Neutrophil (primary cell): ENCODE measurements at regions not wholly inside any gene's neighbourhood (a gene's known extent, or its start where the extent isn't known, plus 50 kb on each side); places are given as distances from the start of the nearest gene placed in this dataset.

ENCODE experiments used
- H3K27ac ChIP-seq: fragments of 200-600 bp; sonication (generic); 2 replicates; pipeline ENCODE4 v1.5.1; 2016; ENCODE audit warnings: mild to moderate bottlenecking, moderate library complexity
- H3K27me3 ChIP-seq: fragments of 200-600 bp; sonication (generic); 2 replicates; pipeline ENCODE4 v1.6.0; 2016; ENCODE audit warnings: mild to moderate bottlenecking
- H3K36me3 ChIP-seq: fragments of 200-600 bp; sonication (generic); 2 replicates; pipeline ENCODE4 v1.5.1; 2017
- H3K4me1 ChIP-seq, 2 experiments: fragments of 200-600 bp in 1 of 2; sonication (generic) in 1 of 2; 1 replicate in 1 of 2; 2 replicates in 1 of 2; pipeline versions ENCODE4 v1.5.1 to v1.6.1; 2013 to 2016; ENCODE audit warnings: low read depth in 1 of 2, low read length in 1 of 2, mild to moderate bottlenecking in 1 of 2, moderate library complexity in 1 of 2; ENCODE audit not compliant: control insufficient read depth in 1 of 2, insufficient read depth in 1 of 2
- H3K4me3 ChIP-seq, 2 experiments: fragments of 200-600 bp in 1 of 2; sonication (generic) in 1 of 2; 1 replicate in 1 of 2; 2 replicates in 1 of 2; pipeline ENCODE4 v1.5.1; 2013 to 2016; ENCODE audit warnings: low read depth in 1 of 2, low read length in 1 of 2, mild to moderate bottlenecking in 1 of 2, moderate library complexity in 1 of 2
- H3K9me3 ChIP-seq: fragments of 200-600 bp; sonication (generic); 2 replicates; pipeline ENCODE4 v1.5.1; 2016
- TF ChIP-seq, protein P1 (sequence below): fragments of 200-600 bp; sonication (generic); IDR thresholded peaks from 2 replicates; pipeline ENCODE4 v1.5.1; 2016; ENCODE audit warnings: antibody characterized with exemption

- Histone ChIP-seq H3K4me3 (no peak overlapping the region), H3K4me1 (no peaks in the 10 kb centered on the region), H3K9me3 (no peaks in the 10 kb centered on the region), H3K36me3 (no peaks in the 10 kb centered on the region), H3K27ac (no peak overlapping the region), H3K27me3 (no peaks in the 10 kb centered on the region)
- TF ChIP-seq, protein P1, sequence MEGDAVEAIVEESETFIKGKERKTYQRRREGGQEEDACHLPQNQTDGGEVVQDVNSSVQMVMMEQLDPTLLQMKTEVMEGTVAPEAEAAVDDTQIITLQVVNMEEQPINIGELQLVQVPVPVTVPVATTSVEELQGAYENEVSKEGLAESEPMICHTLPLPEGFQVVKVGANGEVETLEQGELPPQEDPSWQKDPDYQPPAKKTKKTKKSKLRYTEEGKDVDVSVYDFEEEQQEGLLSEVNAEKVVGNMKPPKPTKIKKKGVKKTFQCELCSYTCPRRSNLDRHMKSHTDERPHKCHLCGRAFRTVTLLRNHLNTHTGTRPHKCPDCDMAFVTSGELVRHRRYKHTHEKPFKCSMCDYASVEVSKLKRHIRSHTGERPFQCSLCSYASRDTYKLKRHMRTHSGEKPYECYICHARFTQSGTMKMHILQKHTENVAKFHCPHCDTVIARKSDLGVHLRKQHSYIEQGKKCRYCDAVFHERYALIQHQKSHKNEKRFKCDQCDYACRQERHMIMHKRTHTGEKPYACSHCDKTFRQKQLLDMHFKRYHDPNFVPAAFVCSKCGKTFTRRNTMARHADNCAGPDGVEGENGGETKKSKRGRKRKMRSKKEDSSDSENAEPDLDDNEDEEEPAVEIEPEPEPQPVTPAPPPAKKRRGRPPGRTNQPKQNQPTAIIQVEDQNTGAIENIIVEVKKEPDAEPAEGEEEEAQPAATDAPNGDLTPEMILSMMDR = no peak
Measured at GRCh38 chr1:14514739-14515138, 83.7 kb upstream of the KAZN start.

GRCh38 chr1:14516974-14517840, 81.3 kb upstream of the KAZN start:
- no peaks in the 10 kb centered on the region for H3K9me3 ChIP-seq
- H3K4me1 ChIP-seq = no peaks in the 10 kb centered on the region
- no peaks in the 10 kb centered on the region for H3K36me3 ChIP-seq
- no peak overlapping the region for H3K27ac ChIP-seq
- H3K27me3 ChIP-seq = no peaks in the 10 kb centered on the region
- TF ChIP-seq, protein P1 = no peak
- H3K4me3 ChIP-seq = no peak overlapping the region

DNA sequence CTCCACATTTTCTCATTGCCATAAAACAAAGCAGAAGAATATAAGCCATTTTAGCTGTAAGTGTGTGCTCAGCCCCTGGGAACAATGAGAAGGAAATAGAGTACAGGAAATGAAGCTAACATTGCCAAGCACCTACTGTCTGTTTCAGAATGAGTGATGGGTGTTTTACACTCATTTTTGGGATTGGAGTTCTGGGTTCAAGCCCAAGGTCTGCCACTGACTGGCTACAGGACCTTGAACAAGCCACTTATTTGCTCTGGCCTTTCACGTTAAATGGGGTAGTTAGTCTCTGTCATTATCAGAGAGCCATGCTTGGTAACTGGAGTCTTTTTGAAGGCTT, 80.7 kb upstream of the KAZN start:
- H3K9me3 ChIP-seq = no peaks in the 10 kb centered on the region
- no peak overlapping the region for H3K27ac ChIP-seq
- H3K4me1 ChIP-seq = no peaks in the 10 kb centered on the region
- H3K36me3 ChIP-seq = no peaks in the 10 kb centered on the region
- H3K27me3 ChIP-seq = no peaks in the 10 kb centered on the region
- TF ChIP-seq, protein P1 = no peak
- H3K4me3 ChIP-seq = no peak overlapping the region

DNA sequence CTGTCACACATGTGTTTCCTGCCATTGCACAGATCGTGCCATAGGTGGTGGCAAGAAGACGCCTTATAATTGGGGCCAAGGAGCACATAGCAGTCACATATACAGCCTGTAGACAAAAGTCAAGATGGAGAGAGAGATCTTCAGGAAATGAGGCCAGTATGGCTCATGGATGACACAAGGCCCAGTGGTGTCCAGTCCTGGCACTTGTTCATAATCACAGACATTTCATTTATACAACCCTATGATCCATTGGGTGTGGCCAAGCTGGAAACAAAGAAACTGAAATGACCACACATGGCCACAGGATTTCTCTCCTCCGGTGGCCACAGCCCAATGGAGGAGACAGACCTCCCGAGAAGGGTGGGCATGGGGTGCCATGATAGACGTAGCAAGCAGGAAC, 78.5 kb upstream of the KAZN start:
- Histone ChIP-seq H3K27ac (no peak overlapping the region), H3K36me3 (no peaks in the 10 kb centered on the region), H3K4me1 (no peaks in the 10 kb centered on the region), H3K27me3 (no peaks in the 10 kb centered on the region), H3K4me3 (no peak overlapping the region), H3K9me3 (no peaks in the 10 kb centered on the region)
- TF ChIP-seq, protein P1 = no peak

DNA sequence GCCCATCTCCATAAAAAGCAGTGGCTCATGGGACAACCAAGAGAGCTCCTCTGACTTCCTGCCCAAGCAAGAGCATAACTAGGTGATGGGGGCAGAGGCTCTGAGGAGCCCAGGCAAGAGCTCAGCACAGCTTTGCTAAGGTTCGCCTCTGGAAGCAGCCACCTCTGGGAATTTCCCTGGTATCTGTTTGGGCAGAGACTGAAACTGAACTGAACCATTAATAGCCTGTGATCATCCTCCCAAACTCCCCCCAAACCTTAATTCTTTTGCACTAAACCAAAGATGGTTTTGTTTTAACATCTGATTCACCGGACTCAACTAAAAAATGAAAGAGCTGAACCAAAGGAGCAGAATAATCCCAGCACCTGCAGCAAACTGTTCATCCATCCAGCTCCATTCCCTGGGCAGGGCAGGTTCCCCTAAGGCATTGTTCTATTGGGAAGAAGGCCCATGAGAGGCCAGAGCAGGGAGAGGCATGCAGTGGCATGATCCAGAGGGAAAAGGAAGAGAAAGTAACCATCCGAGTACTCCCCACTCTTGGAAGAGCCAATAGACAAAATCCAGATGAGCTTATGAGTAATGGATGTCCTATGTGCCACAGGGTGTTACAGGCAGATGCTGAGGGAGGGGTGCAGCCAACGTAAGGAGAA, 77.8 kb upstream of the KAZN start:
- TF ChIP-seq, protein P1 = no peak
- H3K4me1 ChIP-seq = no peaks in the 10 kb centered on the region
- H3K27me3 ChIP-seq = no peaks in the 10 kb centered on the region
- H3K9me3 ChIP-seq = no peaks in the 10 kb centered on the region
- H3K36me3 ChIP-seq = no peaks in the 10 kb centered on the region
- no peak overlapping the region for H3K4me3 ChIP-seq
- no peak overlapping the region for H3K27ac ChIP-seq
